ENCODE measurements at regions not wholly inside any gene's neighbourhood (a gene's known extent, or its start where the extent isn't known, plus 50 kb on each side); places are given as distances from the start of the nearest gene placed in this dataset.

- FAIRE-seq (no peak), DNase-seq (ENCODE audit: insufficient read length, low spot score) (no peak)
- TF ChIP-seq CTCF (IDR thresholded peaks at IDR 0.05; ENCODE audit: insufficient read depth, missing control alignments), result no peak
These were observed 188.7 kb downstream of the EMX2 start for GRCh38 chr10:117731121-117731791.

- no peak for TF ChIP-seq CTCF (IDR thresholded peaks at IDR 0.05; ENCODE audit: insufficient read depth, missing control alignments)
- FAIRE-seq, result no peak
- no peak for DNase-seq (ENCODE audit: insufficient read length, low spot score)
These were observed 192.3 kb downstream of the EMX2 start for GRCh38 chr10:117734731-117735405.

- no peak for TF ChIP-seq CTCF (IDR thresholded peaks at IDR 0.05; ENCODE audit: insufficient read depth, missing control alignments)
- no peak for DNase-seq (ENCODE audit: insufficient read length, low spot score)
- FAIRE-seq, result no peak
These were observed 194.1 kb downstream of the EMX2 start for GRCh38 chr10:117736655-117737054.

GRCh38 chr10:117740088-117740487 is 197.5 kb downstream of the EMX2 start:
- no peak for FAIRE-seq
- no peak for DNase-seq (ENCODE audit: insufficient read length, low spot score)
- no peak for TF ChIP-seq CTCF (IDR thresholded peaks at IDR 0.05; ENCODE audit: insufficient read depth, missing control alignments)

- no peak for DNase-seq (ENCODE audit: insufficient read length, low spot score)
- no peak for TF ChIP-seq CTCF (IDR thresholded peaks at IDR 0.05; ENCODE audit: insufficient read depth, missing control alignments)
- no peak for FAIRE-seq
These were observed 198.2 kb downstream of the EMX2 start for GRCh38 chr10:117740691-117741222.

GRCh38 chr10:117741524-117741923 is 199.0 kb downstream of the EMX2 start:
- no peak for TF ChIP-seq CTCF (IDR thresholded peaks at IDR 0.05; ENCODE audit: insufficient read depth, missing control alignments)
- DNase-seq (ENCODE audit: insufficient read length, low spot score) (no peak), FAIRE-seq (no peak)

- DNase-seq (ENCODE audit: insufficient read length, low spot score) (no peak), FAIRE-seq (no peak)
- no peak for TF ChIP-seq CTCF (IDR thresholded peaks at IDR 0.05; ENCODE audit: insufficient read depth, missing control alignments)
These were observed 201.0 kb downstream of the EMX2 start for GRCh38 chr10:117743509-117743908.
